ENCODE measurements at regions not wholly inside any gene's neighbourhood (a gene's known extent, or its start where the extent isn't known, plus 50 kb on each side); places are given as distances from the start of the nearest gene placed in this dataset.

DNA sequence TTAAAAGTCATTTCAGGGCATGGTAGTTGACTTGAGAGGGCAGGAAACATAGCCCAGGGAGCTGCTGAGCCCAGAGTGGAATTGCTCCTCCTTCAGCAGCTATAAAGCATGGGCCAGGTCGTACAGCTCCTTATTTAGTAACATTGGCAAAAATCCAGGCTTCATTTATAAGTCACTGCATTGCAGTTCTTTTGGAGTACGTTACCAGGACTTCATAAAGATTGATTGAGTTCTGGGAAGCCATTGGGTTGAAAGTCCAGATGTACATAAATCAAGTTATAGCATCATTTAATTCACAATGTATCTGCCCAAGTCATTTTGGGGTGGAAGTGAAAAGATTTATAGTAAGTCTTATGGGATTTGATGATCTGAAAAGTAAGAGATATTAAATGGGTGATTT lies 53.0 kb upstream of the ANKEF1 start:
- no peak for DNase-seq

GRCh38 chr20:9978397-9979004 lies 56.3 kb upstream of the ANKEF1 start:
- no peak for DNase-seq

DNA sequence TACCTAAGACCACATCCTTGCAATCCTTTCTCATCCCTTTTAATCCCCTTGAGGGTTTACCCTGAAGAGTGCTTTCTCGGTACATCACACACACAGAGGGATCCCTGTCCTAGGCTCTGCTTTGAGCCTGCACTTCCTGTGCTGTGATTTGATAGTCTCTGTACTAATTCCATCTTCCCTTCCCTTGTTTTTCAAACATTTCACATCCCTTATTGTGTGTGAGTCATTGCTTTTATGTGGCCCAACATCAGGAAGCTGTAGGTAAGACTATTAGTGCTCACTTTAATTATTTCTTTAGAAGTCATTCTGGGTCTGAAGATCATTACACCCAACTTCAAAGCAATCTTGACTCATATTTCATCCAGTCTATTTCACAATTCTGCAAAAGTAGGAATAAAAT lies 57.2 kb upstream of the ANKEF1 start:
- DNase-seq, result no peak

DNA sequence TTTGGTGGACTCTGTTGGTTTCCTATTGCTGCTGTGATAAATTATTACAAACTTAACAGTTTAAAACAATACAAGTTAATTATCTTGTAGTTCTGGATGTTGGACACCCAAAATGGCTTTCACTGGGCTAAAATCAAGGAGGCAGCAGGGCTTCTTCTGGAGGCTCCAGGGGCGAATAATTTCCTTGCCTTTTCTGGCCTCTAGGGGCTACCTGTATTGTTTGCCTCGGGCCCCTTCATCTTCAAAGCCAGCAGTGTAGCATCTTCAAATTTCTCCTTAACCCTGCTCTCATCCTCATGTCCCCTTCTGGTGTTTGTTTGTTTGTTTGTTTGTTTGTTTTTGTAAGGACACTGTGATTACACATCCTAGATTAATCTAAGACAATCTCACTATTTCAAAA lies 60.5 kb upstream of the ANKEF1 start:
- no peak for DNase-seq

GRCh38 chr20:9971746-9972145 lies 63.0 kb upstream of the ANKEF1 start:
- DNase-seq, result no peak

DNA sequence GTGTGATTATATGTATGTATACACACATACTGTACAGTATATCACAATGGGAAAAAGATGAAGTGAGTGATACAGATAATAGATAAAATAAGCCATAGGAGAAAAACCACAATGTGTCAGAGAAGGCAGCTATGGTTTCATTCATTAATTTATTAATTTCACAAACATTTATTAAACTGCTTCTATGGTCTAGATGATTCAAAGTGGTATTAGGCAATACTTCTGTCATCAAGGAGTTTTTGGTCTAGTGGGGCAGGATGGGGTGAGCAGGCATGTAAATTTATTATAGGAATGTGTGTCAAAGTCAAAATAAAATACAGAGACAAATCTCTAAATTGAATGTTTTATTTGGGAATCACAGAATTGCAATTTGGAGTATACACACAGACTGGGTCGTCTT lies 65.2 kb upstream of the ANKEF1 start:
- DNase-seq, result no peak

DNA sequence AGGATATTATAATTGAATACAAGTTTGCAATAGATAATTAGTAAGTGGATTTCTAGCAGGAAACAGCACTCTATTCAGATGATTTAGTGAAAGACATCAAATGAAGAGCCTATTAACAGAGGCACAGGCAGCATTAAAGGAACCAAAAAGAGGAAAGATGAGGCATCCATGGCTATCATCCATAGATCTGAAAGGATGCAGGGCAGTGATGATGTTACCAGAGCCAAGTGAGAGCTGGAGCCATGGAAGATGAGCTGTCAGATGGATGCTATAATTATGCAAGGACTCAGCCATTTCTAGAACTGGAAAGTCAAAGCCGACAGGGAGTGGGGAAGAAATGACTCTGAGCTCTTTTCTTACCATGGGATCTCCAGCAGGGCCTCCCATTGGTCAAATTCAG lies 66.8 kb upstream of the ANKEF1 start:
- DNase-seq, result no peak

GRCh38 chr20:9966966-9967365 lies 67.8 kb upstream of the ANKEF1 start:
- no peak for DNase-seq

DNA sequence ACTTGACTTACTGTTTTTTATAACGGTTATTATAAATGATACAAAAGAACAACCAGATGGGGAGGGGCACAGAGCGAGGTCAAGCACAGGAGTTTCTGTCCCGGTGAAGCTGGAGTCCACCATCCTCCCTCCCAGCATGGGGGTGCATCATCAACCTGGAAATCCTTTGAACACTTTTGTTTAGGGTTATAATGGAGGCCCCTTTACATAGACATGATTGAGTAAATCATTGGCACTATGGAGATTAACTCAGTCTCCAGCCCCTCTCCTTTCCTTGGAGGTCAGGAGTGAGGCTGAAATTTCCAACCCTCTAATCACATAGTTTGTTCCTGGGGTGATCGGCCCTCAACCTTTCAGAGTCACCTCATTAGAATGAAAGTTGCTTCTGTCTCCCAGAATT lies 71.8 kb upstream of the ANKEF1 start:
- no peak for DNase-seq

DNA sequence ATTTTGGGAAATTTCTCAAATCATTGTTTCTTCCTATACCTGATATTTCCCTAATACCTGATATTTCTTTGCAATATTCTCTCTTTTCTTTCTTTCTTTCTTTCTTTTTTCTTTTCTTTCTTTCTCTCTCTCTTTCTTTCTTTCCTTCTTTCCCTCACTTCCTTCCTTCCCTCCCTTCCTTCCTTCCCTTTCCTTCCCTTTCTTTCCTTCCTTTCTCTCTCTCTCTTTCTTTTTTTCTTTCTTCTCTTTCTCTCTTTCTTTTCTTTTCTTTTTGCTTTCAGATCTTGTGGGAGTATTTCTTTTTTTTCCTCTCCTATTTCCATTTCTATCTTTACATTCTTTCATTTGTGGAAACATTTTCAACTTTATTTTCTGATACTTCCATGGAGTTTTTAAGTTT lies 76.1 kb upstream of the ANKEF1 start:
- DNase-seq, result no peak

- no peak for DNase-seq
These were observed 79.1 kb upstream of the ANKEF1 start for GRCh38 chr20:9955646-9956045.

- DNase-seq, result no peak
These were observed 85.2 kb upstream of the ANKEF1 start for GRCh38 chr20:9949563-9949962.

- no peak for DNase-seq
These were observed 89.4 kb upstream of the ANKEF1 start for GRCh38 chr20:9945408-9945807.

DNA sequence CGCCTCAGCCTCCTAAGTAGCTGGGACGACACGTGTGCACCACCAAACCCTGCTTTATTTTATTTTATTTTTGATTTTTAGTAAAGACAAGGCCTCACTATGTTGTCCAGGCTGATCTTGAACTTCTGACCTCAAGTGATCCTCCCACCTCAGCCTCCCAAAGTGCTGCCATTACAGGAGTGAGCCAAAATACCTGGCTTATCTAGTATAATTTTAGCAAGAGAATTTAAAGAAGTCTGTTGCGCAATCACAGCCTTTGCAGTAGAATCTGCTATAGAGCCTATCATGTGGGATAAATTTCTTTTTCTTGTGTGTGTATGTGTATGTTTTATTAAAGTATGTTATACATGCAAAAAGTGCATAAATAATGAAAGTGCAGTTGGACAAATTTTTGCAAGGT lies 92.1 kb upstream of the ANKEF1 start:
- DNase-seq, result no peak

DNA sequence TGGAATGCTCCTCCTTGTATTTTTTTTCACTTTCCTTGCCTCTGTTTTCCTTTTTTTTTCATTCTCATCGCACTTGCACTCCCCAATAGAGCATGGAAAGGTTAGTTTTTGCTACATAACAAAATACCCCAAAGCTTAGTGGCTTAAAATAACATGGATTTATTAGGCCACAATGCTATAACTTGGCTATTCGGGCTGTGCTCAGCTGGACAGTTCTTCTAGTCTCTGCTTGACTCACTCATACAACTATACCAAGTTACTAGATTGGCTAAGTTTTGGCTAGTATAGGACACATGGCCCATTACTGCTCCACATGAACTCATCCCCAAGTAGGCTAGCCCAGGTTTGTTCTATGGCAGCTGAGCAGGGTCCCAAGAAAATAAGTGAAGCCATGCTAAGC lies 94.5 kb upstream of the ANKEF1 start:
- DNase-seq, result no peak

- no peak for DNase-seq
These were observed 95.6 kb upstream of the ANKEF1 start for GRCh38 chr20:9939231-9939630.

DNA sequence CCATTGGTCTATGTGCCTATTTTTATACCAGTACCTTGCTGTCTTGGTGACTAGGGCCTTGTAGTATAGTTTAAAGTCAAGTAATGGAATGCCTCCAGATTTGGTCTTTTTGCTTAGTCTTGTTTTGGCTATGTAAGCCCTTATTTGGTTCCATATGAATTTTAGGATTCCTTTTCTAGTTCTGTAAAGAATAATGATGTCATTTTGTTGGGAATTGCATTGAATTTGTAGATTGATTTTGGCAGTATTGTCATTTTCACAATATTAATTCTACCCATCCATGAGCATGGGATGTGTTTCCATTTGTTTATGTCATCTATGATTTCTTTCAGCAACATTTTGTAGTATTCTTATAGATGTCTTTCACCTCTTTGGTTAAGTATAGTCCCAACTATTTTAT lies 96.4 kb upstream of the PAK5 start:
- no peak for DNase-seq

DNA sequence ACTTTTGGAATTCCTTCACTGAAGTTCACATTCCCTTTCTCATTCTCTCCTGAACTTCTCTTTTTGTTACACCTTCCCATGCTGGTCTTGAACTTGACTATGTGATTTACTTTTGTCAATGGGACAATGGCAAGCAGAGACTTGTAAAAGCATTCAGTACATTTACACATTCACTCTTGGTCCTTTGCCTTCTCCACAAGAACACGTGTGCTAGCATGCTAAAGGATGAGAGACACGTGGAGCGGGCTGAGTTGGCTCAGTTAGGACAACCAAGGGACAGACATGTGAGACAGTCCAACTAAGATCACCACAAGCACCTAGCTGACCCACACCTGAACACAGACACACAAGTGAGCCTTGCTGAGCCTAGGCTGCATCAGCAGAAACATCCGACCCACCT lies 91.3 kb upstream of the PAK5 start:
- no peak for DNase-seq

- DNase-seq, result no peak
These were observed 90.1 kb upstream of the PAK5 start for GRCh38 chr20:9928955-9929354.

GRCh38 chr20:9928281-9928737 lies 89.4 kb upstream of the PAK5 start:
- DNase-seq, result no peak

- DNase-seq, result no peak
These were observed 88.3 kb upstream of the PAK5 start for GRCh38 chr20:9927224-9927623.

DNA sequence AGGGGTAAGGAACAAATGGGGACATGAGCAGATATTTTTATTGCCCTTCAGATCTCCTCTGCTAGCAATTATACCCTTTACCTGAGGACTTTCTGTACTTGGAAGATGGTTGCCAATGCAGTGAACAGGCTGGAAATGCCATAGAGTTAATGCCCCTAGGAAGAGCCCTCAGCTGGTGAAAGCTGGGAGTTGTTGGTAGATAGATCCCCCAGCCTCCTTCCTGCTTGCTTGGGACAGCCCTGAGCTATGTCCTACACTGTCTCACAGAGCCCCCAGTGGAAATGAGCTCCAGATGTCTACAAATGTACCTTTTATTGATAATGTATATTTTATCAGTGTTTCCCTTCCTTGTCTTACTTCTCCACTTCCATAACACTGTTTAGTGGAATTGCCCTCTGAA lies 87.6 kb upstream of the PAK5 start:
- no peak for DNase-seq

DNA sequence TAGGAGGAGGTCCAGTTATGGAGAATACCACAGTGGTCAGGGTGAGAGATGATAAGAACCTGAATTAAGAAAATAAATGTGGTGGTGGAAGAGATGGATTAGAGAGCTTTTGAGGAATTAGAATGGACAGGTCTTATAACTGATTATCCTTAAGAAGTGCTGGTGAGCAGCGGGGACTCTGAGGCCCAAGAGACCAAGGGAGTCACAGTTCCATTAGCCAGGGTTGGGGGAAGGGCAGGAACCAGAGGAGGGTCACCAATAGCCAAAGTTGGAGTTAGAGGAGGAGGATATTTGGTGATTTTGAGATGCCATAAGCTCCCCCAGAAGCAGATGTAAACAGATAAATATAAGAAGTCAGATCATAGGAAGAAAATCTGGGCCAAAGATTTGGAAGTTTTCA lies 87.1 kb upstream of the PAK5 start:
- DNase-seq, result no peak

DNA sequence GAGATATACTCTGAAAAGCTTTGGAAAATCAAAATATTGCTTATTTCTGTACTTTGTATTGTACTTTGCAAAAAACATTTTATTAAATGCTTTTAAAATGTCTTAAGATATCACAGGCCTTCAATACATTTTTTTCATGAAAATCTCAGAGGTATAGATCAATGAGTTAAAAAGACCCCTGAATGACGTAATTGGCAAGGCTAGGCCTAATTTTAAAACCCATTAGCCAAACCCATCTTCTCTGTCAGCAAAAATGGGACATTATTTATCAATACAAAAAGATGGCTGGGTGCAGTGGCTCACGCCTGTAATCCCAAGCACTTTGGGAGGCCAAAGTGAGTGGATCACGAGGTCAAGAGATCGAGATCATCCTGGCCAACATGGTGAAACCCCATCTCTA lies 84.8 kb upstream of the PAK5 start:
- no peak for DNase-seq

GRCh38 chr20:9920866-9921265 lies 82.0 kb upstream of the PAK5 start:
- DNase-seq, result no peak

Measured in activated effector memory CD4-positive, alpha-beta T cell treated with Interleukin-2 at 50 U/mL for 16 hours (primary cell).